Liver (tissue), 6 donors: ENCODE measurements at regions not wholly inside any gene's neighbourhood (a gene's known extent, or its start where the extent isn't known, plus 50 kb on each side); places are given as distances from the start of the nearest gene placed in this dataset.
"Not testable (repeated sequence)": the region's sequence is repeated elsewhere in the genome, so short reads cannot be mapped to it uniquely, and the experiment has no call there.

ENCODE experiments used
- DNase-seq: peaks from one replicate; pipeline ENCODE4 v3.0.0-alpha.2; 2017; ENCODE audit warnings: low spot score
- H3K27ac ChIP-seq, 2 donors: one replicate each; pipeline ENCODE4 v1.7.0; 2013; ENCODE audit warnings: inconsistent platforms in 2 of 2, low read length in 2 of 2, control low read depth in 1 of 2, low read depth in 1 of 2, mild to moderate bottlenecking in 1 of 2
- H3K27me3 ChIP-seq, 4 donors: one replicate each; pipeline versions ENCODE4 v1.6.1 to v1.7.0; 2013; ENCODE audit warnings: low read length in 3 of 4, inconsistent platforms in 1 of 4, mild to moderate bottlenecking in 1 of 4, moderate library complexity in 1 of 4; ENCODE audit not compliant: control insufficient read depth in 4 of 4, insufficient read depth in 4 of 4
- H3K36me3 ChIP-seq, 4 donors: one replicate each; pipeline versions ENCODE4 v1.6.1 to v1.7.0; 2013; ENCODE audit warnings: low read length in 3 of 4, mild to moderate bottlenecking in 3 of 4, low read depth in 1 of 4, moderate library complexity in 1 of 4; ENCODE audit not compliant: control insufficient read depth in 4 of 4, insufficient read depth in 3 of 4
- H3K4me1 ChIP-seq, 4 donors: one replicate each; pipeline versions ENCODE4 v1.6.1 to v1.7.0; 2013; ENCODE audit warnings: low read length in 3 of 4, mild to moderate bottlenecking in 3 of 4, moderate library complexity in 1 of 4; ENCODE audit not compliant: control insufficient read depth in 4 of 4, insufficient read depth in 4 of 4
- H3K4me3 ChIP-seq, 3 donors: one replicate each; pipeline versions ENCODE4 v1.6.1 to v1.7.0; 2013; ENCODE audit warnings: low read length in 3 of 3, control low read depth in 1 of 3, low read depth in 1 of 3, mild to moderate bottlenecking in 1 of 3
- H3K9ac ChIP-seq, 2 donors: one replicate each; pipeline ENCODE4 v1.7.0; 2013; ENCODE audit warnings: low read length in 2 of 2, mild to moderate bottlenecking in 2 of 2, moderate library complexity in 2 of 2, control low read depth in 1 of 2, low read depth in 1 of 2
- H3K9me3 ChIP-seq, 4 donors: one replicate each; pipeline versions ENCODE4 v1.6.1 to v1.7.0; 2013; ENCODE audit warnings: low read length in 3 of 4; ENCODE audit not compliant: control insufficient read depth in 4 of 4
- WGBS: extraction: QIAGEN DNeasy Blood & Tissue Kit; methylation state at CpG from one replicate; pipeline ENCODE4 v1.1.7; 2013; 5-methylcytosine and 5-hydroxymethylcytosine counted together
- donor health status: healthy.
- donor health status: healthy.
- donor health status: healthy.

DNA sequence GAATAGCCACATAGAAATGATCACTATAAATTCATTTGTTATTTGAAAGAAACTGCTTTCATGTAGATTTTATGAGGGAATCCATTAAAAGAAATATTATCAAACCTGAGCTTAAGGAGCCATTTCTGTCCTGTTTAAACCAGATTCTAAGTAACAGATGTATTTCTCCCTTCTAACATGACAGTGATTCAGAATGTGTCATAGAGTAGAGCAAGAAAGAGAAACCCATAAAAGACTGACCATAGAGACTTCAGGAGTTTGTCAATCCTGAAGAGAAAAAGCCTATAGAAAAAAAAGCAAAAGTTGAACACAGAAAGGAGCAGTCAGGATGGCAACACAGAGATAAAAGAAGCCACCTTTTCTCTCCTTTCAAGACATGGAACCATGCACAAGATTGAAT lies 390.6 kb downstream of the PRIM2 start:
- not testable (repeated sequence) for H3K27me3 ChIP-seq, H3K4me1 ChIP-seq, H3K4me3 ChIP-seq, H3K9me3 ChIP-seq, H3K27ac ChIP-seq, H3K36me3 ChIP-seq, H3K9ac ChIP-seq, DNase-seq

DNA sequence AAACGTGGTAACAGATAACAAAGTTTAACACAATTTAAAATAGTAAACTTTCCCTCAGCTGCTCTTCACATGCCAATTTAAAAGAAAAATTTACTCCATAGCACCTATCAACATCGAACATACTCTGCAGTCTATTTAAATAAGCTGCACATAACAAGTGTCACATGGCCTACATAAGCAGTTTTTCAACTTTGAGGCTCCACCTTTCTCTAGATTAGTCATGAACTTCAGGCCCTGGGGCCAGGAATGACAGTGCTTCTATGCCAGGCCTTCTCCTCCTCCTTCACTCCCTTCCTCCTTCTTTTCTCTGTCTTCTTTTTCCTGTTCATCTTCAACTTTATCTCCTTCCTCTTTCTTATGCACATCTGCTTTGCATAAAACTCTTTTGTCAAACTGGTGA lies 405.1 kb downstream of the PRIM2 start:
- not testable (repeated sequence) for H3K9ac ChIP-seq, H3K4me3 ChIP-seq, DNase-seq, H3K4me1 ChIP-seq, H3K27me3 ChIP-seq, H3K36me3 ChIP-seq, H3K9me3 ChIP-seq, H3K27ac ChIP-seq
- 79% methylated on average over 1 of the region's 2 CpGs for WGBS

DNA sequence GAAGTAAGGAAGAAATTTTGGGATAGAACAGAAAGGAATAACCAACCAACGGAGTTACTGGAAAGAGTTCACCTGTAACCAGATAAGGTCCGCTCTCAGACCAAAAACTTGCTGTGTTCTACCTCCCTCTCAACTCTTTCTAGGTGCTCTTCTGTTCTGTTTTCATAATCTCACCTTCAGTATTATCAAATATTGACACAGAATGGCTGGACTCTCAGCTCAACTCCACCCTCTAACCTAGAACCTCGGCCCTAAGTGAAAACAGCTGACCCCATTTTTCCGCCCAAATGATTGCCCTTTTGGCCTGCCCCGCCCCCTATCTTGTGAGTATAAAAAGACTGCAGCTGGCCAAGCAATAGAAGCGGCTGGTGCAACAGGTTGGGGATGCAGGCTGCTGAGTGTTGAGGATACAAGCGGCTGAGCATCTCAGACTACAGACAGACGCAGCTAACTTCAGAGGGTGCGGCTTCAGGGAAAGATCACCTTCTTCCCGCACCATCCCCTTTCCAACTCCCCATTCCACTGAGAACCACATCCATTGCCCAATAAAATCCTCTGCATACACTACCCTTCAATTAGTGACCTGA lies 406.5 kb downstream of the PRIM2 start:
- not testable (repeated sequence) for H3K9ac ChIP-seq, H3K4me1 ChIP-seq, H3K27ac ChIP-seq, H3K9me3 ChIP-seq, DNase-seq, H3K27me3 ChIP-seq, H3K36me3 ChIP-seq, H3K4me3 ChIP-seq
- WGBS, result 68% methylated on average over 10 of the region's 10 CpGs

DNA sequence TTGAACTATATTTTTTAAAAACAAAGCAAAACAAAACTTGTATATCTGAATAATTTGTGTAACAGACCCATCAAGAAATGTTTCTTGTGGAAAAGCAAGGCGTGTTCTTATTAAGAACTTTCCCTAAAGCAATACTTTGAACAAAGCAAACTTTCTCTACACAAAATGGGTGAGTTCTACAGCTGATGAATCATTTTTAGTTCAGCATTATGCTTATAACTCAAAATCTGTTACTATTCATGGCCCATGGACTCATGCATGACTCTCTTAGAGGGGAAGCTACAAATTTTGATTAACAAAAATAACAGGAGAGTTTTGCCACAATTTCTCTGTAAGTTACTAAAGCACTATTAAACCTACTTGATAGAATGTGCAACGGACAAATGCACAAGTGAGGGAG lies 412.0 kb downstream of the PRIM2 start:
- H3K4me1 ChIP-seq, H3K9ac ChIP-seq: not testable (repeated sequence)
- WGBS, result 72% methylated on average over 1 of the region's 2 CpGs

DNA sequence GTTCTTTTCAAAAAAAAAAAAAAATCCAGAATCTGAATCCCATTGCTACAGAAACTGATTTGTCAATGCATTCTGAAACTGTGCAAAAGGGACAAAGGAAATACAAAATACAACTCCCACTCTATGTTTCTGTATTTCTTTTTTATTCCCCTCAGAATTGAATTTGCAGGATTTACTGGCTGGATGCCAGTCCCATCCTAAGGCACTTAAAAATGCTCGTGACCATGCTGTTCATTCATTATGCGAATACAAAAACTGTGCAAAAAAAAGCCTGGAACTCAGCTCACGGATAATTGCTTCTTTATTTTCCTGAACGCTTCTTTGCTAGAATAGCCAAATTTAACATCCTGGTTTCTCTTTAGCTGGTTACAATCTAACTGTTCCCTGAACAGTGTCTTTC lies 413.3 kb downstream of the PRIM2 start:
- H3K9me3 ChIP-seq, H3K36me3 ChIP-seq, H3K4me1 ChIP-seq, H3K4me3 ChIP-seq, H3K27ac ChIP-seq, DNase-seq, H3K9ac ChIP-seq, H3K27me3 ChIP-seq: not testable (repeated sequence)
- WGBS, result 60% methylated on average over 4 of the region's 4 CpGs

More for the DNA sequence above, 412.0 kb downstream of the PRIM2 start:
- not testable (repeated sequence) for DNase-seq, H3K36me3 ChIP-seq, H3K27ac ChIP-seq, H3K9me3 ChIP-seq, H3K4me3 ChIP-seq, H3K27me3 ChIP-seq

DNA sequence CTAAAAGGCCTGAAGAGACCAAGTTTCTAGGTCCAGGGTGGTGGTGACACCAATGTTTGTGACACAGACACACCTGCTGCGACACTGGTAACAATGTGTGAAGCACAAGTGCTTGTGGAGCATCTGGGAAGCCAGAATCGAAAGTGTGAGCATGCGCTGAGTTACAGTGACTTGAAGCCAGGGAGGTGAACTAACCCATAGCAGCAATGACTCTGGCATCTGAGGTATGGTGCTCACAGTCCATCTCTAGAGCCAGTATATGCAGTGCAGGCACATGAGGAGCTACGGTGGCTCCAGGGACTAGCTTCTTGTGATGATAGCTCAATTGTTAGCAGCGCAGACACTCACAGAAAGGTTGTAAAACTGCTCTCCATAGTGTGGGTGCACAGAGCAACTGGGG lies 430.3 kb downstream of the PRIM2 start:
- H3K27ac ChIP-seq, DNase-seq, H3K9ac ChIP-seq, H3K4me3 ChIP-seq, H3K27me3 ChIP-seq, H3K4me1 ChIP-seq, H3K36me3 ChIP-seq, H3K9me3 ChIP-seq: not testable (repeated sequence)
- 77% methylated on average over 5 of the region's 5 CpGs for WGBS

DNA sequence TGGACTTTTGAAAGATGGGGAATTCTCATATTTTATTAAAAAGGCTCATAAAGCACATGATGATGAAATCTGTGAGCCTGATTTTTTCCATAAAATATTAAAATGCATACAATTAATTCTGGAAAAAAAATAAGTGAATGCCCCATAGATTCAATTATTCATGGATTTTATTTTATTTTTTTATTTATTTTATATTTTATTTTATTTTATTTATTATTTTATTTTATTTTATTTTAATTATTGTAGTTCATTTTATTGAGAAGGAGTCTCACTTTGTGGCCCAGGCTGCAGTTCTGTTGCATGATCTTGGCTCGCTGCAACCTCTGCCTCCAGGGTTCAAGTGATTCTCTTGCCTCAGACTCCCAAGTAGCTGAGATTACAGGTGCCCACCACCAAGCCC lies 442.4 kb downstream of the PRIM2 start:
- not testable (repeated sequence) for H3K9me3 ChIP-seq, H3K4me1 ChIP-seq, DNase-seq, H3K36me3 ChIP-seq, H3K4me3 ChIP-seq, H3K9ac ChIP-seq, H3K27me3 ChIP-seq, H3K27ac ChIP-seq
- WGBS, result 68% methylated on average over 1 of the region's 1 CpG

DNA sequence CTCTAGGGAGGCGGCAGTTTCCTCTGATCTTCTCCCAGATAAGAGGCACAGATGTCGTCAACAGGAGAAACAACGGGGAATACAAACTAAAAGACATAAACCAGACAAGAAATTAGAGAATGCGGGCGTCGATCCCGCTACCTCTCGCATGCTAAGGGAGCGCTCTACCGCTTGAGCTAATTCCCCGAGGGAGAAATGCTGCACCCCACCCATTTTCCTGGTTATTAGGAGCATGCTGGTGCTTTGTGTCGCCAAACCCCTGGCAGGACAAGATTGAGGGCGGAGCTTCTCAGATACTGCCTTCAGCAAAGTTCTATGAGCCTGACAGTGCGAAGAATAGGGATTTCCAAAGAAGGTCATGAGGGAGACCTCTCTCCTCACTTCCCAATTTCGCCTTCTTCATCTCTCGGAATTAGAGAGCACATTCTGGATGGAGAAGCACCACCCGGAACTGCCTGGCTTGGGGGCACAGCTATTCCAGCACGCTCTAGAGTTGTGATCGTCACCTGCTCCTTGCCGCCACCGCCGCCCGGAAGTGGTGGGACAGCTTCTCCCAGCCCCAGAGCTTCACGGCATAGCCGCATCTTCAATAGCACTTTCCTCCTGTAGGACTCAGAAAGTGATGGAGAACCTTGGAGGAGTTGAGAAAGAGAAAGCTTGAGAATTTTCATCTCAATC lies 475.4 kb downstream of the PRIM2 start:
- H3K9me3 ChIP-seq, H3K4me3 ChIP-seq, H3K36me3 ChIP-seq, H3K4me1 ChIP-seq, H3K9ac ChIP-seq, H3K27ac ChIP-seq, DNase-seq, H3K27me3 ChIP-seq: not testable (repeated sequence)
- 7% methylated on average over 25 of the region's 25 CpGs for WGBS

DNA sequence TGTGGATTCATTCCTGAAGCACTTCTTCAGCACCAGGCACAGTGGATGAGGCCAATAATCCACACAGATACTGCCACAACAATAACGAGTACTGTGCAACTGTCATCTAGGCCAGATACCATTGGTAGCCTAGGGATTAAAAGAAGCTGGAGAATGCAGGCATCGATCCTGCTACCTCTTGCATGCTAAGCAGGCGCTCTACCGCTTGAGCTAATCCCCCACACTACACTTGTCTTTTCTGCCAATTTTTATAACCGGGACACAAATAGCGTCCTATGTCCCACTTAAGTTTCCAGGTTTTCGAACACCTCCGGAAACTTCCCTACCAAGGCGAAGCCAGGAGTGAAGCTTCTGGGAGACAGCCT lies 475.9 kb downstream of the PRIM2 start:
- H3K9ac ChIP-seq, H3K27me3 ChIP-seq, H3K27ac ChIP-seq, H3K4me3 ChIP-seq, H3K9me3 ChIP-seq, H3K36me3 ChIP-seq, H3K4me1 ChIP-seq, DNase-seq: not testable (repeated sequence)
- WGBS, result 9% methylated on average over 9 of the region's 9 CpGs
